NT2/D1 (cell line): ENCODE measurements at regions not wholly inside any gene's neighbourhood (a gene's known extent, or its start where the extent isn't known, plus 50 kb on each side); places are given as distances from the start of the nearest gene placed in this dataset.

ENCODE experiments used
- YY1 ChIP-seq: IDR thresholded peaks from 2 replicates; pipeline ENCODE4 v1.6.1; 2011; ENCODE audit not compliant: insufficient read length, insufficient read depth
- ZNF274 ChIP-seq: IDR thresholded peaks from 2 replicates; pipeline ENCODE4 v1.6.1; 2011; ENCODE audit warnings: mild to moderate bottlenecking, low read depth, low read length

GRCh38 chr3:43214616-43215015 lies 71.7 kb upstream of the SNRK start:
- no peak for TF ChIP-seq ZNF274
- TF ChIP-seq YY1, result no peak
